DND-41 (cell line): ENCODE measurements at regions not wholly inside any gene's neighbourhood (a gene's known extent, or its start where the extent isn't known, plus 50 kb on each side); places are given as distances from the start of the nearest gene placed in this dataset.

Experiments used
- ATAC-seq: fragments of 200-7000 bp; cut with Tn5 transposase; 3 replicates; pipeline ENCODE4 v1.9.1; 2021; ENCODE audit warnings: low read depth; ENCODE audit not compliant: insufficient read depth
- DNase-seq: peaks from one replicate; pipeline ENCODE4 v3.0.0-alpha.2; 2020
- H2AFZ ChIP-seq: 2 replicates; pipeline ENCODE4 v1.6.0; 2012; ENCODE audit warnings: low read depth, low read length
- H3K27ac ChIP-seq: 2 replicates; pipeline ENCODE4 v1.5.1; 2012; ENCODE audit warnings: low read length, inconsistent platforms
- H3K27me3 ChIP-seq: fragments of 200-600 bp; sonication (generic); 2 replicates; pipeline ENCODE4 v1.6.0; 2012; ENCODE audit warnings: low read length, mild to moderate bottlenecking, inconsistent platforms; ENCODE audit not compliant: insufficient read depth, poor library complexity
- H3K36me3 ChIP-seq: 2 replicates; pipeline ENCODE4 v1.5.1; 2012; ENCODE audit warnings: low read length, inconsistent platforms; ENCODE audit not compliant: insufficient read depth
- H3K4me1 ChIP-seq: 2 replicates; pipeline ENCODE4 v1.5.1; 2012; ENCODE audit warnings: mild to moderate bottlenecking, low read length; ENCODE audit not compliant: insufficient read depth
- H3K4me2 ChIP-seq: 2 replicates; pipeline ENCODE4 v1.6.0; 2012; ENCODE audit warnings: mild to moderate bottlenecking, moderate library complexity, low read length, inconsistent platforms; ENCODE audit not compliant: insufficient read depth
- H3K4me3 ChIP-seq, 2 experiments: fragments of 200-600 bp in 1 of 2; shearing (Covaris generic) in 1 of 2; 2 replicates each; pipeline ENCODE4 v1.5.1; 2012 to 2016; ENCODE audit warnings: inconsistent platforms in 2 of 2, low read length in 2 of 2, mild to moderate bottlenecking in 2 of 2, low read depth in 1 of 2, moderate library complexity in 1 of 2
- H3K79me2 ChIP-seq: 2 replicates; pipeline ENCODE4 v1.6.0; 2012; ENCODE audit warnings: low read length, inconsistent platforms; ENCODE audit not compliant: insufficient read depth
- H3K9ac ChIP-seq: 2 replicates; pipeline ENCODE4 v1.6.0; 2012; ENCODE audit warnings: low read depth, mild to moderate bottlenecking, inconsistent platforms, low read length, moderate library complexity
- H3K9me3 ChIP-seq: 2 replicates; pipeline ENCODE4 v1.5.1; 2012; ENCODE audit warnings: low read length, moderate library complexity, mild to moderate bottlenecking, inconsistent platforms; ENCODE audit not compliant: insufficient read depth, severe bottlenecking
- H4K20me1 ChIP-seq: 2 replicates; pipeline ENCODE4 v1.6.0; 2012; ENCODE audit warnings: low read length; ENCODE audit not compliant: insufficient read depth
- EZH2 ChIP-seq: IDR thresholded peaks from 3 replicates; pipeline ENCODE4 v1.6.1; 2012; ENCODE audit warnings: borderline replicate concordance, low read depth, mild to moderate bottlenecking, moderate library complexity, low read length, inconsistent platforms; ENCODE audit not compliant: severe bottlenecking
- TF ChIP-seq, protein P1 (sequence below): IDR thresholded peaks from 2 replicates; pipeline ENCODE4 v1.5.1; 2012; ENCODE audit warnings: borderline replicate concordance, low read length, moderate library complexity, mild to moderate bottlenecking; ENCODE audit not compliant: poor library complexity, severe bottlenecking; ENCODE audit errors: extremely low read depth

DNA sequence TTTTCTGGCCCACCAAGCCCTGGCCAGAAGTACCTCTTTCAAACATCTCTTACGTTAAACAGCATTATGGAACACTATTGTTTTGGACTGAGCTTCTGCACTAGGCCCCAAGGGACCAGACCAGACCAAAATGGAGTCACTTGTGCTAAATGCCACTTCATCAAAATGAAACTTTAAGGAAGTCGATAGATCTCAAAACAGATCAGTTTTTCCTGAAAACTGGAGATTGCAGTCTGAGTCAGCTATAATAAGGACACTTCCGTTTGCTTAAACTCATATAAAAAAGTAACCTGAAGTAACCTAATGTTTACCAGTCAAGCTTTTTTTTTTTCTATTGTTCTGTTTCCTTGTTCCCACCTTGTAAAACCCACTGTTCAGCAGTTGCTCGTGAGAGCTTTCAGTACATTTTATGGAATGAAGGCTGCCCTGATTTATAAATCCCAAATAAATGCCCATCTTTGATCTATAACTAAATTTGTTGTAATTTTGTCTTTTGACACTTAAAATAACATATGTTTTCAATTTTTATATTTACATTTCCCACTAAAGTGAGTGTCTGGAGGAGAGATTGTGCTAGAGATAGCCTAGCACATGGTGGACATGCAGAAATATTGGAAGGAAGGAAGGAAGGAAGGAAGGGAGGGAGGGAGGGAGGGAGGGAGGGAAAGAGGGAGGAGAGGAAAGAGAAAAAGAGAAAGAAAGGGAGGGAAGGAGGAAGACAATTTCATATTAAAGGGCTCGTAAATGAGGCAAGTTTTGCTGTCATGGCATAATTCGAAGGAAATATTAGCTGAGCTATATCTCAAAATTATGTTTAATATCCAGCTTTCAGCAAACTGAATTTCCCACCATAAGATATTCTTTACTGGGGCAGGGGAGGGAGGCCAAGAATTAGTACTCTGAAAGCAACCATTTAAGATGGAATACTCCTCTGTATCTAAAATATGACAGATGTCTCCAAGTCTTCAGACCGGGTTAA lies 77.0 kb upstream of the CXADR start:
- Histone ChIP-seq H2AFZ (no peak overlapping the region), H3K9ac (no peak overlapping the region), H3K4me3 (no peak overlapping the region), H3K9me3 (no peaks in the 10 kb centered on the region), H3K79me2 (no peaks in the 10 kb centered on the region), H3K36me3 (no peaks in the 10 kb centered on the region), H3K27ac (no peak overlapping the region), H3K4me1 (no peaks in the 10 kb centered on the region), H3K27me3 (no peaks in the 10 kb centered on the region), H3K4me2 (no peak overlapping the region), H4K20me1 (no peaks in the 10 kb centered on the region)
- DNase-seq (no peak), ATAC-seq (no peak)
- TF ChIP-seq EZH2, result no peak
- TF ChIP-seq, protein P1, sequence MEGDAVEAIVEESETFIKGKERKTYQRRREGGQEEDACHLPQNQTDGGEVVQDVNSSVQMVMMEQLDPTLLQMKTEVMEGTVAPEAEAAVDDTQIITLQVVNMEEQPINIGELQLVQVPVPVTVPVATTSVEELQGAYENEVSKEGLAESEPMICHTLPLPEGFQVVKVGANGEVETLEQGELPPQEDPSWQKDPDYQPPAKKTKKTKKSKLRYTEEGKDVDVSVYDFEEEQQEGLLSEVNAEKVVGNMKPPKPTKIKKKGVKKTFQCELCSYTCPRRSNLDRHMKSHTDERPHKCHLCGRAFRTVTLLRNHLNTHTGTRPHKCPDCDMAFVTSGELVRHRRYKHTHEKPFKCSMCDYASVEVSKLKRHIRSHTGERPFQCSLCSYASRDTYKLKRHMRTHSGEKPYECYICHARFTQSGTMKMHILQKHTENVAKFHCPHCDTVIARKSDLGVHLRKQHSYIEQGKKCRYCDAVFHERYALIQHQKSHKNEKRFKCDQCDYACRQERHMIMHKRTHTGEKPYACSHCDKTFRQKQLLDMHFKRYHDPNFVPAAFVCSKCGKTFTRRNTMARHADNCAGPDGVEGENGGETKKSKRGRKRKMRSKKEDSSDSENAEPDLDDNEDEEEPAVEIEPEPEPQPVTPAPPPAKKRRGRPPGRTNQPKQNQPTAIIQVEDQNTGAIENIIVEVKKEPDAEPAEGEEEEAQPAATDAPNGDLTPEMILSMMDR, result no peak

DNA sequence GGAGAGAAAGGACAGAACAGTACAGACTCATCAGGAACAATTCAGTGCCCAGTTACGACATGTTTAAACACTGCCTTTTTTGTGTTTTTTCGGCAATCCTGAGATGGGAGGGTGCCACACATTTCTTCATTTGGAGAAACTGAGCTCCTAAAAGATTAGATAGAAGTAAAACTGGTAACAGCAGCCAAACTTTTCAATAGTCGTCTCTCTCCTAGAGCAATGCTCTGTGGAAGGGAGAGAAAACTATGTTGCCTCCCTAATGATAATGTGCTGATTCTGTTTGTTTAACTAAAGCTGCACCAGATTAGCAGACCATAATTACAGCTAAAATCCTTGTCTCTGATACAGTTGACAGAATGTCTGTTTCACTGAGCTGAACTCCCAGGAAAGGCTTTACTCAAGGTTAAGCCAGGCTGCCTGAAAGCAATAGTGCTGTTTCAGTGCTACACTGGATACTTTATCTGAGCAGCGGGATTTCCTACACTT lies 76.2 kb upstream of the CXADR start:
- Histone ChIP-seq H3K4me2 (no peak overlapping the region), H2AFZ (no peak overlapping the region), H3K27ac (no peak overlapping the region), H3K36me3 (no peaks in the 10 kb centered on the region), H3K79me2 (no peaks in the 10 kb centered on the region), H3K27me3 (no peaks in the 10 kb centered on the region), H3K9ac (no peak overlapping the region), H4K20me1 (no peaks in the 10 kb centered on the region), H3K4me3 (no peak overlapping the region), H3K4me1 (no peaks in the 10 kb centered on the region), H3K9me3 (no peaks in the 10 kb centered on the region)
- no peak for TF ChIP-seq EZH2
- TF ChIP-seq, protein P1, result no peak
- DNase-seq (no peak), ATAC-seq (no peak)

DNA sequence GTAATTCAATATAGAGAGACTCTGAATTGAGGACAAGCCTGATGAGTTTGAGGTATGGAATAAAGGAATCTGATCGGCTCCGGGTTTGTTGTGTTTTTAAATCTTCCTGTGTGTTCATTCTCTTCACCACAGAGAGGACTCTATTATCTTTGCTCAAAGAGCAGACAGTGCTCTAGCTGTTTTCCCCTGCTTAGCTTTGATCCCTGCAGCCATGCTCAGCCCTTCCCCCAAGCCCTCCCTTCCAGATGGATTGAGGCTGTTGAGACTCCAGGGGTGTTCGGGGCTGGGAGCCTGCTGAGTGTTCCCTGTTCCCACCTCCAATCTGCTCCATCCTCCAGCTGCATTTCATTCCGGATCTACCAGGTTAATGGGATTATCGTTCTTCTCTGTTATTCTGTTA lies 74.2 kb upstream of the CXADR start:
- no peak for TF ChIP-seq EZH2
- TF ChIP-seq, protein P1, result no peak
- H2AFZ ChIP-seq, result no peak overlapping the region
- no peak overlapping the region for H3K4me3 ChIP-seq
- no peaks in the 10 kb centered on the region for H3K79me2 ChIP-seq
- H4K20me1 ChIP-seq, result no peaks in the 10 kb centered on the region
- ATAC-seq, result no peak
- no peaks in the 10 kb centered on the region for H3K9me3 ChIP-seq
- H3K9ac ChIP-seq, result no peak overlapping the region
- H3K27me3 ChIP-seq, result no peaks in the 10 kb centered on the region
- no peak overlapping the region for H3K27ac ChIP-seq
- H3K4me1 ChIP-seq, result no peaks in the 10 kb centered on the region
- no peak overlapping the region for H3K4me2 ChIP-seq
- H3K36me3 ChIP-seq, result no peaks in the 10 kb centered on the region
- no peak for DNase-seq
